GM12801 (cell line): ENCODE measurements at regions not wholly inside any gene's neighbourhood (a gene's known extent, or its start where the extent isn't known, plus 50 kb on each side); places are given as distances from the start of the nearest gene placed in this dataset.

ENCODE experiments used
- TF ChIP-seq, protein P1 (sequence below): IDR thresholded peaks from one replicate; pipeline ENCODE4 v1.5.1; 2011; ENCODE audit warnings: control low read depth; ENCODE audit not compliant: insufficient read length; ENCODE audit errors: extremely low read depth

- TF ChIP-seq, protein P1, sequence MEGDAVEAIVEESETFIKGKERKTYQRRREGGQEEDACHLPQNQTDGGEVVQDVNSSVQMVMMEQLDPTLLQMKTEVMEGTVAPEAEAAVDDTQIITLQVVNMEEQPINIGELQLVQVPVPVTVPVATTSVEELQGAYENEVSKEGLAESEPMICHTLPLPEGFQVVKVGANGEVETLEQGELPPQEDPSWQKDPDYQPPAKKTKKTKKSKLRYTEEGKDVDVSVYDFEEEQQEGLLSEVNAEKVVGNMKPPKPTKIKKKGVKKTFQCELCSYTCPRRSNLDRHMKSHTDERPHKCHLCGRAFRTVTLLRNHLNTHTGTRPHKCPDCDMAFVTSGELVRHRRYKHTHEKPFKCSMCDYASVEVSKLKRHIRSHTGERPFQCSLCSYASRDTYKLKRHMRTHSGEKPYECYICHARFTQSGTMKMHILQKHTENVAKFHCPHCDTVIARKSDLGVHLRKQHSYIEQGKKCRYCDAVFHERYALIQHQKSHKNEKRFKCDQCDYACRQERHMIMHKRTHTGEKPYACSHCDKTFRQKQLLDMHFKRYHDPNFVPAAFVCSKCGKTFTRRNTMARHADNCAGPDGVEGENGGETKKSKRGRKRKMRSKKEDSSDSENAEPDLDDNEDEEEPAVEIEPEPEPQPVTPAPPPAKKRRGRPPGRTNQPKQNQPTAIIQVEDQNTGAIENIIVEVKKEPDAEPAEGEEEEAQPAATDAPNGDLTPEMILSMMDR = no peak
These were observed 160.5 kb downstream of the KLF13 start for GRCh38 chr15:31486906-31487695.

GRCh38 chr15:31487811-31488436 lies 161.3 kb downstream of the KLF13 start:
- TF ChIP-seq, protein P1 = no peak

- TF ChIP-seq, protein P1 = no peak
These were observed 162.0 kb downstream of the KLF13 start for GRCh38 chr15:31488437-31489204.

- TF ChIP-seq, protein P1 = no peak
These were observed 162.6 kb downstream of the KLF13 start for GRCh38 chr15:31489281-31489680.

GRCh38 chr15:31489801-31490646 lies 163.4 kb downstream of the KLF13 start:
- TF ChIP-seq, protein P1 = no peak

GRCh38 chr15:31494786-31495185 lies 168.2 kb downstream of the KLF13 start:
- TF ChIP-seq, protein P1 = no peak

GRCh38 chr15:31495281-31495680 lies 168.6 kb downstream of the KLF13 start:
- TF ChIP-seq, protein P1 = no peak
